CD4-positive, CD25-positive, alpha-beta regulatory T cell (primary cell): ENCODE measurements at regions not wholly inside any gene's neighbourhood (a gene's known extent, or its start where the extent isn't known, plus 50 kb on each side); places are given as distances from the start of the nearest gene placed in this dataset.

Experiments used
- ATAC-seq, 2 donors: fragments of 150-1000 bp; cut with Tn5 transposase; one replicate each; pipeline ENCODE4 v1.10.0; 2021; ENCODE audit warnings: low read depth in 2 of 2, moderate number of reproducible peaks in 2 of 2, moderate library complexity in 1 of 2
- DNase-seq, 3 donors: peaks; one replicate each; pipeline versions ENCODE4 v3.0.0 to v3.0.0-alpha.2; 2012 to 2022; ENCODE audit warnings: mixed read lengths in 1 of 3
- H3K27ac ChIP-seq: one replicate; pipeline ENCODE4 v1.7.0; 2013; ENCODE audit warnings: mild to moderate bottlenecking, low read length; ENCODE audit not compliant: insufficient read depth, poor library complexity, severe bottlenecking
- H3K27me3 ChIP-seq: one replicate; pipeline ENCODE4 v1.7.0; 2013; ENCODE audit warnings: low read length; ENCODE audit not compliant: control insufficient read depth, insufficient read depth
- H3K36me3 ChIP-seq: one replicate; pipeline ENCODE4 v1.7.0; 2013; ENCODE audit warnings: mild to moderate bottlenecking, low read length, moderate library complexity; ENCODE audit not compliant: control insufficient read depth, insufficient read depth
- H3K4me1 ChIP-seq: 2 replicates; pipeline ENCODE4 v1.7.0; 2013; ENCODE audit warnings: mild to moderate bottlenecking, low read length; ENCODE audit not compliant: insufficient read depth, control insufficient read depth, poor library complexity, severe bottlenecking
- H3K4me3 ChIP-seq: one replicate; pipeline ENCODE4 v1.7.0; 2013; ENCODE audit warnings: low read depth, mild to moderate bottlenecking, low read length, moderate library complexity
- H3K9me3 ChIP-seq, 2 experiments: 1 replicate in 1 of 2; 2 replicates in 1 of 2; pipeline ENCODE4 v1.7.0; 2013; ENCODE audit warnings: low read length in 2 of 2, mild to moderate bottlenecking in 1 of 2, moderate library complexity in 1 of 2; ENCODE audit not compliant: control insufficient read depth in 2 of 2
- H3K27ac Mint-ChIP-seq, 3 donors: one replicate each; pipeline ENCODE4 v1.8.0; 2020 to 2022; ENCODE audit warnings: mild to moderate bottlenecking in 3 of 3, mixed read lengths in 3 of 3, moderate library complexity in 2 of 3
- H3K27me3 Mint-ChIP-seq: one replicate; pipeline ENCODE4 v1.8.0; 2022; ENCODE audit warnings: mild to moderate bottlenecking, mixed read lengths
- H3K36me3 Mint-ChIP-seq: one replicate; pipeline ENCODE4 v1.8.0; 2020; ENCODE audit warnings: mixed read lengths
- H3K4me1 Mint-ChIP-seq, 4 donors: one replicate each; pipeline ENCODE4 v1.8.0; 2020 to 2022; ENCODE audit warnings: mixed read lengths in 4 of 4, mild to moderate bottlenecking in 1 of 4
- H3K4me3 Mint-ChIP-seq, 4 donors: one replicate each; pipeline ENCODE4 v1.8.0; 2020 to 2022; ENCODE audit warnings: mild to moderate bottlenecking in 4 of 4, mixed read lengths in 4 of 4, moderate library complexity in 3 of 4
- H3K9me3 Mint-ChIP-seq, 7 donors: one replicate each; pipeline ENCODE4 v1.8.0; 2020 to 2022; ENCODE audit warnings: mixed read lengths in 7 of 7, mild to moderate bottlenecking in 3 of 7, moderate library complexity in 2 of 7

GRCh38 chr6:8570256-8570920 is 135.0 kb upstream of the SLC35B3 start:
- DNase-seq = no peak
- ATAC-seq = no peak
- no peaks in the 10 kb centered on the region for H3K27me3 Mint-ChIP-seq
- Histone ChIP-seq H3K4me3 (no peak overlapping the region), H3K36me3 (no peaks in the 10 kb centered on the region), H3K27me3 (no peaks in the 10 kb centered on the region), H3K9me3 (peaks cover 0 to 2% of the 10 kb centered on the region in 2 experiments), H3K4me1 (no peaks in the 10 kb centered on the region), H3K27ac (no peak overlapping the region)
- no peaks in the 10 kb centered on the region for H3K4me1 Mint-ChIP-seq
- no peaks in the 10 kb centered on the region for H3K36me3 Mint-ChIP-seq
- peaks cover 0 to 10% (median 3%) of the 10 kb centered on the region in 7 donors for H3K9me3 Mint-ChIP-seq
- no peak overlapping the region for H3K27ac Mint-ChIP-seq
- H3K4me3 Mint-ChIP-seq = no peak overlapping the region

GRCh38 chr6:8562125-8562524 is 126.8 kb upstream of the SLC35B3 start:
- no peaks in the 10 kb centered on the region for H3K9me3 ChIP-seq
- Mint-ChIP-seq H3K27ac (no peak overlapping the region), H3K9me3 (peaks cover 0 to 7% (median 0%) of the 10 kb centered on the region in 7 donors), H3K4me1 (no peaks in the 10 kb centered on the region), H3K27me3 (no peaks in the 10 kb centered on the region), H3K36me3 (no peaks in the 10 kb centered on the region), H3K4me3 (no peak overlapping the region)
- H3K4me1 ChIP-seq = no peaks in the 10 kb centered on the region
- no peak overlapping the region for H3K4me3 ChIP-seq
- no peak for DNase-seq
- ATAC-seq = no peak
- no peaks in the 10 kb centered on the region for H3K27me3 ChIP-seq
- H3K27ac ChIP-seq = no peak overlapping the region
- H3K36me3 ChIP-seq = no peaks in the 10 kb centered on the region

GRCh38 chr6:8558953-8559352 is 123.6 kb upstream of the SLC35B3 start:
- H3K9me3 ChIP-seq = no peaks in the 10 kb centered on the region
- H3K4me3 ChIP-seq = no peak overlapping the region
- H3K27me3 Mint-ChIP-seq = no peaks in the 10 kb centered on the region
- no peak overlapping the region for H3K27ac ChIP-seq
- no peaks in the 10 kb centered on the region for H3K36me3 ChIP-seq
- H3K36me3 Mint-ChIP-seq = no peaks in the 10 kb centered on the region
- H3K4me1 ChIP-seq = no peaks in the 10 kb centered on the region
- DNase-seq = no peak
- H3K27me3 ChIP-seq = no peaks in the 10 kb centered on the region
- no peaks in the 10 kb centered on the region for H3K4me1 Mint-ChIP-seq
- no peak for ATAC-seq
- H3K27ac Mint-ChIP-seq = no peak overlapping the region
- no peak overlapping the region for H3K4me3 Mint-ChIP-seq
- peaks cover 0 to 4% (median 0%) of the 10 kb centered on the region in 7 donors for H3K9me3 Mint-ChIP-seq

GRCh38 chr6:8557014-8557748 is 121.8 kb upstream of the SLC35B3 start:
- no peaks in the 10 kb centered on the region for H3K9me3 ChIP-seq
- H3K27me3 ChIP-seq = no peaks in the 10 kb centered on the region
- DNase-seq (no peak), ATAC-seq (no peak)
- H3K27ac Mint-ChIP-seq = no peak overlapping the region
- no peaks in the 10 kb centered on the region for H3K4me1 Mint-ChIP-seq
- peaks cover 0 to 4% (median 0%) of the 10 kb centered on the region in 7 donors for H3K9me3 Mint-ChIP-seq
- no peaks in the 10 kb centered on the region for H3K4me1 ChIP-seq
- H3K4me3 Mint-ChIP-seq = no peak overlapping the region
- H3K36me3 ChIP-seq = no peaks in the 10 kb centered on the region
- H3K27me3 Mint-ChIP-seq = no peaks in the 10 kb centered on the region
- H3K36me3 Mint-ChIP-seq = no peaks in the 10 kb centered on the region
- H3K27ac ChIP-seq = no peak overlapping the region
- no peak overlapping the region for H3K4me3 ChIP-seq

GRCh38 chr6:8556370-8557013 is 121.1 kb upstream of the SLC35B3 start:
- H3K36me3 Mint-ChIP-seq = no peaks in the 10 kb centered on the region
- Histone ChIP-seq H3K27ac (no peak overlapping the region), H3K27me3 (no peaks in the 10 kb centered on the region), H3K36me3 (no peaks in the 10 kb centered on the region), H3K4me3 (no peak overlapping the region), H3K4me1 (no peaks in the 10 kb centered on the region), H3K9me3 (no peaks in the 10 kb centered on the region)
- H3K9me3 Mint-ChIP-seq = peaks cover 0 to 4% (median 2%) of the 10 kb centered on the region in 7 donors
- no peaks in the 10 kb centered on the region for H3K4me1 Mint-ChIP-seq
- no peaks in the 10 kb centered on the region for H3K27me3 Mint-ChIP-seq
- no peak for DNase-seq
- H3K27ac Mint-ChIP-seq = no peak overlapping the region
- ATAC-seq = no peak
- no peak overlapping the region for H3K4me3 Mint-ChIP-seq

- no peak overlapping the region for H3K4me3 Mint-ChIP-seq
- Histone ChIP-seq H3K4me3 (no peak overlapping the region), H3K27ac (no peak overlapping the region), H3K27me3 (no peaks in the 10 kb centered on the region), H3K9me3 (no peaks in the 10 kb centered on the region), H3K4me1 (no peaks in the 10 kb centered on the region), H3K36me3 (no peaks in the 10 kb centered on the region)
- DNase-seq (no peak), ATAC-seq (no peak)
- no peaks in the 10 kb centered on the region for H3K36me3 Mint-ChIP-seq
- H3K9me3 Mint-ChIP-seq = peaks cover 0 to 4% (median 0%) of the 10 kb centered on the region in 7 donors
- no peaks in the 10 kb centered on the region for H3K27me3 Mint-ChIP-seq
- H3K27ac Mint-ChIP-seq = no peak overlapping the region
- H3K4me1 Mint-ChIP-seq = no peaks in the 10 kb centered on the region
Observed at GRCh38 chr6:8551993-8552392, 116.6 kb upstream of the SLC35B3 start.

- Histone ChIP-seq H3K27me3 (no peaks in the 10 kb centered on the region), H3K9me3 (no peaks in the 10 kb centered on the region), H3K4me1 (no peaks in the 10 kb centered on the region), H3K36me3 (no peaks in the 10 kb centered on the region), H3K4me3 (no peak overlapping the region), H3K27ac (no peak overlapping the region)
- no peaks in the 10 kb centered on the region for H3K27me3 Mint-ChIP-seq
- DNase-seq (no peak), ATAC-seq (no peak)
- no peak overlapping the region for H3K27ac Mint-ChIP-seq
- H3K4me1 Mint-ChIP-seq = no peaks in the 10 kb centered on the region
- no peak overlapping the region for H3K4me3 Mint-ChIP-seq
- peaks cover 0 to 4% (median 2%) of the 10 kb centered on the region in 7 donors for H3K9me3 Mint-ChIP-seq
- no peaks in the 10 kb centered on the region for H3K36me3 Mint-ChIP-seq
Observed at GRCh38 chr6:8551386-8551785, 116.0 kb upstream of the SLC35B3 start.
